ENCODE measurements at regions not wholly inside any gene's neighbourhood (a gene's known extent, or its start where the extent isn't known, plus 50 kb on each side); places are given as distances from the start of the nearest gene placed in this dataset.

DNA sequence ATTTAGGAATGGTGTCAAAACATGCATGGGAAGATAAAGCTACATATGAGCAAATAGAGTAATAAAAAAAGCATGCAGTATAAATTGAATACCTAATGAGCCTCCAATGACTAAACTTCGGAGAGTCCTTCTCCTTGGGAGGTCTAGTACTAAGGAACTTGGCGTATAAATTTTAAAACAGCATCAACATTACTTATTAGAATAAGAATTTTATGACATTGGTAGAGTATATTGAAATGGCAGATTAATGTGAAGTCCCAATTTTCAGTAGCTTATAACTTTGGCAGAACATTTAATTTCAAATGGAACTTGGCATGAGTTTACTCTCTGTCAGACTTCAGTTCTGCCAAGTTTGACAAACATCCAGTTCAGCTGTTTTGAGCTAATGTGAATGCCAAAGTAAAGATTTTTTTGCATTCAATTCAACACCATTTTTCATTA lies 104.7 kb upstream of the RGS18 start:
- Histone ChIP-seq H3K9ac (ENCODE audit: insufficient read length, low read depth) (no peak overlapping the region), H3K27me3 (ENCODE audit: insufficient read depth, insufficient read length) (no peaks in the 10 kb centered on the region), H3K9me3 (ENCODE audit: insufficient read depth, low read length) (no peaks in the 10 kb centered on the region), H3K36me3 (ENCODE audit: insufficient read depth, insufficient read length, low read length) (no peaks in the 10 kb centered on the region), H3K4me1 (ENCODE audit: insufficient read depth, insufficient read length) (no peaks in the 10 kb centered on the region), H3K4me3 (ENCODE audit: insufficient read length, low read depth) (no peak overlapping the region)
- no peak for DNase-seq (ENCODE audit: low read depth, low spot score)
- no peak for TF ChIP-seq ZNF274 (IDR thresholded peaks at IDR 0.05; ENCODE audit: low read depth, low read length)
- no peak for TF ChIP-seq SUZ12 (IDR thresholded peaks at IDR 0.05; ENCODE audit: extremely low read depth, insufficient read depth, insufficient read length)
- no peak for TF ChIP-seq YY1 (IDR thresholded peaks at IDR 0.05; ENCODE audit: insufficient read depth, insufficient read length)

DNA sequence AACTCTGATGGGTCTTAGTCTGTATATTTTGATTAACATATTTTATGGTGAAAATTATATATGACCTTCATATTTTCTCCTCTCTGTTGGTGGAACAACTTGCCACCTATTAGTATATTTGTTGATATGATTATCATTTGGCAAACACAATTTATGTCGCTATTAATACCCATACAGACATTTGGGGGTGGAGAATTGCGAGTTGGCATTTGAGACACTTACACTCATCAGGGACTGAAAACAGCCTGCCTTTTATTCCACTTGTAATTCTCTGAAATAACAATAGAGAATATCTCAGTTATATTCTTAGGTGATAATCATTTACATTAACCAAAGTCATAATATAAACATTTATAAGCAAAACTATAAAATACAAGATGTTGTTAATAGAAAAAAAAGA lies 100.5 kb upstream of the RGS18 start:
- Histone ChIP-seq H3K9me3 (ENCODE audit: insufficient read depth, low read length) (no peaks in the 10 kb centered on the region), H3K36me3 (ENCODE audit: insufficient read depth, insufficient read length, low read length) (no peaks in the 10 kb centered on the region), H3K9ac (ENCODE audit: insufficient read length, low read depth) (no peak overlapping the region), H3K27me3 (ENCODE audit: insufficient read depth, insufficient read length) (no peaks in the 10 kb centered on the region), H3K4me3 (ENCODE audit: insufficient read length, low read depth) (no peak overlapping the region), H3K4me1 (ENCODE audit: insufficient read depth, insufficient read length) (no peaks in the 10 kb centered on the region)
- no peak for TF ChIP-seq SUZ12 (IDR thresholded peaks at IDR 0.05; ENCODE audit: extremely low read depth, insufficient read depth, insufficient read length)
- no peak for TF ChIP-seq YY1 (IDR thresholded peaks at IDR 0.05; ENCODE audit: insufficient read depth, insufficient read length)
- TF ChIP-seq ZNF274 (IDR thresholded peaks at IDR 0.05; ENCODE audit: low read depth, low read length) = no peak
- DNase-seq (ENCODE audit: low read depth, low spot score) = no peak

DNA sequence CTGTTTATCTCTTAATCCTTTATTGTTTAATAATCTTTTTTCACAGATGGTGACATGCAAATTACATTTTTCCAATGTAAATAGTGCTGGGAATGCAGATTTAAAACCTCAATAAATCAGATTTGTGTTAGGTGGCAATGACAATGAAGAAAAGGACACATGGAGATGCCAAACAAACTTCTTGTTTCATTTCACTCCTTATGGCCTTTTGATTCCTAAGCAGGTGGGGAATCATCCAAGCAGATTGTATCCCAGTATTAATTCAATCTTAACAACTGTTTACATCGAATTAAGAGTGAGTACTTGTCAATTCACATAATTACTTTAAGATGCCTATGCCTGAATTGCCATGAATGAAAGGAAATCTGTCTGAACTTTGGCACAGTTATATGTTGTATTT lies 98.9 kb upstream of the RGS18 start:
- H3K4me1 ChIP-seq (ENCODE audit: insufficient read depth, insufficient read length) = no peaks in the 10 kb centered on the region
- no peak overlapping the region for H3K9ac ChIP-seq (ENCODE audit: insufficient read length, low read depth)
- DNase-seq (ENCODE audit: low read depth, low spot score) = no peak
- TF ChIP-seq ZNF274 (IDR thresholded peaks at IDR 0.05; ENCODE audit: low read depth, low read length) = no peak
- no peak for TF ChIP-seq SUZ12 (IDR thresholded peaks at IDR 0.05; ENCODE audit: extremely low read depth, insufficient read depth, insufficient read length)
- no peak for TF ChIP-seq YY1 (IDR thresholded peaks at IDR 0.05; ENCODE audit: insufficient read depth, insufficient read length)
- no peaks in the 10 kb centered on the region for H3K36me3 ChIP-seq (ENCODE audit: insufficient read depth, insufficient read length, low read length)
- no peaks in the 10 kb centered on the region for H3K9me3 ChIP-seq (ENCODE audit: insufficient read depth, low read length)
- no peaks in the 10 kb centered on the region for H3K27me3 ChIP-seq (ENCODE audit: insufficient read depth, insufficient read length)
- H3K4me3 ChIP-seq (ENCODE audit: insufficient read length, low read depth) = no peak overlapping the region

DNA sequence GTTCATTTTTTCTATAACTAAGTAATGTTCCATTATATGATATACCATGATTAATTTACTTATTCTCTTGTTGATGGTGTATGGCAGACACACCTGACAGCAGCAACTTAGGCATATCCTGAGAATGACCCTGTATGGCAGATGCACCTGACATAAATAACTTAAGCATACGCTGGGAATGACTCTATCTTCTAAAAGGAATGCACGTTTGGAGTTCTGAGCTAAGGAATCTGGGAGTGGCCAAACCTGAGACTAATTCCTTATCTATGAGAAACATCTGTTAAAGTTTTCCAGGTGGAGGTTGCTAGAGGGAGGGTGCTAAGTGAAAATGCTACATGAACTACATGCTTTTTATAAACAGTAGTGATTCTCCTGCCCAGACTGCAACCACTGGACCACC lies 96.7 kb upstream of the RGS18 start:
- Histone ChIP-seq H3K9me3 (ENCODE audit: insufficient read depth, low read length) (no peaks in the 10 kb centered on the region), H3K9ac (ENCODE audit: insufficient read length, low read depth) (no peak overlapping the region), H3K36me3 (ENCODE audit: insufficient read depth, insufficient read length, low read length) (no peaks in the 10 kb centered on the region), H3K27me3 (ENCODE audit: insufficient read depth, insufficient read length) (no peaks in the 10 kb centered on the region), H3K4me1 (ENCODE audit: insufficient read depth, insufficient read length) (no peaks in the 10 kb centered on the region), H3K4me3 (ENCODE audit: insufficient read length, low read depth) (no peak overlapping the region)
- DNase-seq (ENCODE audit: low read depth, low spot score) = no peak
- TF ChIP-seq SUZ12 (IDR thresholded peaks at IDR 0.05; ENCODE audit: extremely low read depth, insufficient read depth, insufficient read length) = no peak
- no peak for TF ChIP-seq ZNF274 (IDR thresholded peaks at IDR 0.05; ENCODE audit: low read depth, low read length)

DNA sequence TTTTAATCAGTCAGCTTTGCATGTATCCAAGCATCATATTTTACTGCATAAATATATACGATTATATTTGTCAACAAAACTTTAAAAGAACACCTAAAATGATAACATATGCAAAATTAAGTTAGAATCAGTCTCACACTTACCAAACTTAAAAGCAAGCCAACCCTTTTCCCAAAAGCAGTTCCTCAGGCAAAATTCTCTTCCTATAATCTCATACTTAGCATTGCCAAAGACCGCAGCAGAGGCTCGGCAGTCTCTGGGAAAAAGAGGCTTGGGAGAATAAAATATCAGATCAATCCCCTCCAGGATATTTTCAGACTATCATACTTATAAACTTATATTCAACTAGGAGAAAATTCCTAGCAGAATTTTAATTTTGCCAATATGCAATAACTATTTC lies 93.2 kb upstream of the RGS18 start:
- H3K4me3 ChIP-seq (ENCODE audit: insufficient read length, low read depth) = no peak overlapping the region
- H3K27me3 ChIP-seq (ENCODE audit: insufficient read depth, insufficient read length) = no peaks in the 10 kb centered on the region
- DNase-seq (ENCODE audit: low read depth, low spot score) = no peak
- no peaks in the 10 kb centered on the region for H3K9me3 ChIP-seq (ENCODE audit: insufficient read depth, low read length)
- TF ChIP-seq YY1 (IDR thresholded peaks at IDR 0.05; ENCODE audit: insufficient read depth, insufficient read length) (no peak), SUZ12 (IDR thresholded peaks at IDR 0.05; ENCODE audit: extremely low read depth, insufficient read depth, insufficient read length) (no peak), ZNF274 (IDR thresholded peaks at IDR 0.05; ENCODE audit: low read depth, low read length) (no peak)
- H3K4me1 ChIP-seq (ENCODE audit: insufficient read depth, insufficient read length) = no peaks in the 10 kb centered on the region
- H3K36me3 ChIP-seq (ENCODE audit: insufficient read depth, insufficient read length, low read length) = no peaks in the 10 kb centered on the region
- H3K9ac ChIP-seq (ENCODE audit: insufficient read length, low read depth) = no peak overlapping the region

DNA sequence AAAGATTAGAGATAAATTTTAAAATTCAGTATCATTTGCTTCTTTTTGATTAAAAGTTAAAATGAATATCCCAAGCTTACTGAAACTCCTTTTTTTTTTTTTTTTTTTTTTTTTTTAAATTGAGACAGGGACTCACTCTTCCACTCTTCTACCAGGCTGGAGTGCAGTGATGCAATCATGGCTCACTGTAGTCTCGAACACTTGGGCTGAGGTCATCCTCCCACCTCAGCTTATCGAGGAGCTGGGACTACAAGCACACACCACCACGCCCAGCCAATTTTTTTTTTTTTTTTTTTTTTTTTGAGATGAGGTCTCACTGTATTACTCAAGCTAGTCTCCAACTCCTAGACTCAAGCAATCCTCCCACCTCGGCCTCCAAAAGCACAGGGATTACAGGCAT lies 92.1 kb upstream of the RGS18 start:
- no peaks in the 10 kb centered on the region for H3K4me1 ChIP-seq (ENCODE audit: insufficient read depth, insufficient read length)
- H3K27me3 ChIP-seq (ENCODE audit: insufficient read depth, insufficient read length) = no peaks in the 10 kb centered on the region
- TF ChIP-seq ZNF274 (IDR thresholded peaks at IDR 0.05; ENCODE audit: low read depth, low read length) = no peak
- TF ChIP-seq SUZ12 (IDR thresholded peaks at IDR 0.05; ENCODE audit: extremely low read depth, insufficient read depth, insufficient read length) = no peak
- no peak for TF ChIP-seq YY1 (IDR thresholded peaks at IDR 0.05; ENCODE audit: insufficient read depth, insufficient read length)
- H3K36me3 ChIP-seq (ENCODE audit: insufficient read depth, insufficient read length, low read length) = no peaks in the 10 kb centered on the region
- H3K4me3 ChIP-seq (ENCODE audit: insufficient read length, low read depth) = no peak overlapping the region
- no peak for DNase-seq (ENCODE audit: low read depth, low spot score)
- no peaks in the 10 kb centered on the region for H3K9me3 ChIP-seq (ENCODE audit: insufficient read depth, low read length)
- H3K9ac ChIP-seq (ENCODE audit: insufficient read length, low read depth) = no peak overlapping the region

DNA sequence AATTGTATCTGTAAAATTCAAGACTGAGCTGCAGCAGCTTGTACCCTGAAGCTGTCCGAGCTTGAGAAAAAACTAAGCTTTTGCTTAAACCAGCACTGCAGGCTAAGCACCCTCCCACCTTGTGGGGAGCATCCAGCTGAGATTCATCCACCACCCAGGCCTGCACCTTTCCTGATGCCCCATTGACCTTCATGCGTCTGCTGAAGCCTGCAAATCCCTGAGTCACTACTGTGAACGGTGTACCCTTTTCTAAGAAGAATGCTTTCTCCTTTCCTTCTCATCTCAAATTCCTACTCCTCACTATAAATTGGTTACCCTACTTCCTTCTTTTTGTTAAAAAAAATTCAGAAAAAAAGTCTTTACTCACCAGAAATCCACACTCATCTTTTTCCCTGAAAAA lies 90.9 kb upstream of the RGS18 start:
- Histone ChIP-seq H3K4me1 (ENCODE audit: insufficient read depth, insufficient read length) (no peaks in the 10 kb centered on the region), H3K36me3 (ENCODE audit: insufficient read depth, insufficient read length, low read length) (no peaks in the 10 kb centered on the region), H3K27me3 (ENCODE audit: insufficient read depth, insufficient read length) (no peaks in the 10 kb centered on the region), H3K9me3 (ENCODE audit: insufficient read depth, low read length) (no peaks in the 10 kb centered on the region), H3K9ac (ENCODE audit: insufficient read length, low read depth) (no peak overlapping the region), H3K4me3 (ENCODE audit: insufficient read length, low read depth) (no peak overlapping the region)
- peak; percentile 1 for DNase-seq (ENCODE audit: low read depth, low spot score)
- TF ChIP-seq YY1 (IDR thresholded peaks at IDR 0.05; ENCODE audit: insufficient read depth, insufficient read length) = no peak
- no peak for TF ChIP-seq ZNF274 (IDR thresholded peaks at IDR 0.05; ENCODE audit: low read depth, low read length)
- TF ChIP-seq SUZ12 (IDR thresholded peaks at IDR 0.05; ENCODE audit: extremely low read depth, insufficient read depth, insufficient read length) = no peak

DNA sequence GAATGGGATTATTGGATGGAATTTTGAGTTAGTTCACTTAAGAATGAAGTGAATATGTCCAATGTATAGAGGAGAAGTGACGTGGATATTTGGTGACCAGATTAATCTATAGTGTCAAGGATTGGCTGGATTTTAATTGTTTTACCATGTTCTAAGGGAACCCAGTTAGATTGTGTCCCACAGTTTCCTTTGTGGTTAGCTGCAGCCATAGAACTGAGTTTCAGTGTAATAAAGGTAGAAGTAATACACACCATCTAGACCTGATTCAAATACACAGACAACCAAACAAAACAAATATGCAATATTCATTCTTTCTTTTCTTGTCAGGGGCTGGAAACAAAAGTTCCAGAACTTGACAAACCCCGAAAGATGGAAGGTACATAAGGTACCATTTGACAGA lies 88.0 kb upstream of the RGS18 start:
- TF ChIP-seq SUZ12 (IDR thresholded peaks at IDR 0.05; ENCODE audit: extremely low read depth, insufficient read depth, insufficient read length) = no peak
- TF ChIP-seq ZNF274 (IDR thresholded peaks at IDR 0.05; ENCODE audit: low read depth, low read length) = no peak
- TF ChIP-seq YY1 (IDR thresholded peaks at IDR 0.05; ENCODE audit: insufficient read depth, insufficient read length) = no peak
- H3K4me3 ChIP-seq (ENCODE audit: insufficient read length, low read depth) = no peak overlapping the region

More for the DNA sequence above, 88.0 kb upstream of the RGS18 start:
- no peaks in the 10 kb centered on the region for H3K36me3 ChIP-seq (ENCODE audit: insufficient read depth, insufficient read length, low read length)
- no peaks in the 10 kb centered on the region for H3K4me1 ChIP-seq (ENCODE audit: insufficient read depth, insufficient read length)
- no peaks in the 10 kb centered on the region for H3K9me3 ChIP-seq (ENCODE audit: insufficient read depth, low read length)
- H3K27me3 ChIP-seq (ENCODE audit: insufficient read depth, insufficient read length) = no peaks in the 10 kb centered on the region
- DNase-seq (ENCODE audit: low read depth, low spot score) = no peak
- H3K9ac ChIP-seq (ENCODE audit: insufficient read length, low read depth) = no peak overlapping the region

All from NT2/D1 (cell line).